SK-N-SH treated with all-trans-retinoic acid at 6 μM for 48 hours (cell line): ENCODE measurements at regions not wholly inside any gene's neighbourhood (a gene's known extent, or its start where the extent isn't known, plus 50 kb on each side); places are given as distances from the start of the nearest gene placed in this dataset.

Source experiments
- ATAC-seq: fragments of 200-7000 bp; cut with Tn5 transposase; 3 replicates; pipeline ENCODE4 v1.9.1; 2020; ENCODE audit warnings: mild to moderate bottlenecking, moderate library complexity
- ARNTL ChIP-seq: fragments of 450-650 bp; formaldehyde crosslinking; IDR thresholded peaks from 2 replicates; pipeline ENCODE4 v1.5.0; 2020; ENCODE audit warnings: low read depth, mild to moderate bottlenecking, moderate library complexity, borderline replicate concordance
- BACH2 ChIP-seq: fragments of 250-450 bp; sonication (Bioruptor Pico); IDR thresholded peaks from 2 replicates; pipeline ENCODE4 v1.9.0; 2021; ENCODE audit warnings: mild to moderate bottlenecking, borderline replicate concordance
- CSDC2 ChIP-seq: fragments of 250-450 bp; sonication (Bioruptor Pico); IDR thresholded peaks from 2 replicates; pipeline ENCODE4 v1.5.0; 2020; ENCODE audit warnings: mild to moderate bottlenecking, moderate library complexity
- CSRNP3 ChIP-seq: fragments of 250-450 bp; sonication (Bioruptor Pico); IDR thresholded peaks from 2 replicates; pipeline ENCODE4 v1.5.1; 2021; ENCODE audit warnings: mild to moderate bottlenecking, moderate library complexity
- ESRRG ChIP-seq: fragments of 250-450 bp; sonication (Bioruptor Pico); IDR thresholded peaks from 2 replicates; pipeline ENCODE4 v1.6.1; 2021; ENCODE audit warnings: mild to moderate bottlenecking
- GLIS3 ChIP-seq: fragments of 250-450 bp; sonication (Bioruptor Pico); IDR thresholded peaks from 2 replicates; pipeline ENCODE4 v1.5.0; 2020; ENCODE audit warnings: mild to moderate bottlenecking, moderate library complexity
- ISL1 ChIP-seq: fragments of 250-450 bp; sonication (Bioruptor Pico); IDR thresholded peaks from 2 replicates; pipeline ENCODE4 v2.1.2; 2022; ENCODE audit warnings: mild to moderate bottlenecking, moderate library complexity
- OSR1 ChIP-seq: fragments of 250-450 bp; sonication (Bioruptor Pico); IDR thresholded peaks from 2 replicates; pipeline ENCODE4 v1.8.0; 2022; ENCODE audit warnings: moderate library complexity, mild to moderate bottlenecking, inconsistent platforms
- PATZ1 ChIP-seq: fragments of 250-450 bp; sonication (Bioruptor Pico); IDR thresholded peaks from 2 replicates; pipeline ENCODE4 v1.8.0; 2020; ENCODE audit warnings: mild to moderate bottlenecking, moderate library complexity, borderline replicate concordance
- POU6F1 ChIP-seq: fragments of 250-450 bp; sonication (Bioruptor Pico); IDR thresholded peaks from 2 replicates; pipeline ENCODE4 v1.8.0; 2021; ENCODE audit warnings: low read depth, mild to moderate bottlenecking, moderate library complexity, borderline replicate concordance
- PPARA ChIP-seq: fragments of 250-450 bp; sonication (Bioruptor Pico); IDR thresholded peaks from 2 replicates; pipeline ENCODE4 v1.5.0; 2020; ENCODE audit warnings: mild to moderate bottlenecking, borderline replicate concordance
- RARB ChIP-seq: fragments of 250-450 bp; sonication (Bioruptor Pico); IDR thresholded peaks from 2 replicates; pipeline ENCODE4 v1.8.0; 2021; ENCODE audit warnings: mild to moderate bottlenecking, moderate library complexity
- SNAI2 ChIP-seq: fragments of 250-450 bp; sonication (Bioruptor Pico); IDR thresholded peaks from 2 replicates; pipeline ENCODE4 v1.5.0; 2020; ENCODE audit warnings: mild to moderate bottlenecking, moderate library complexity
- TCF4 ChIP-seq: fragments of 250-450 bp; sonication (Bioruptor Pico); IDR thresholded peaks from 2 replicates; pipeline ENCODE4 v1.8.0; 2021; ENCODE audit warnings: mild to moderate bottlenecking, moderate library complexity, borderline replicate concordance
- TOX ChIP-seq: fragments of 250-450 bp; sonication (Bioruptor Pico); IDR thresholded peaks from 2 replicates; pipeline ENCODE4 v1.8.0; 2021; ENCODE audit warnings: mild to moderate bottlenecking, moderate library complexity, borderline replicate concordance
- TSHZ2 ChIP-seq: fragments of 250-450 bp; sonication (Bioruptor Pico); IDR thresholded peaks from 2 replicates; pipeline ENCODE4 v1.5.0; 2020; ENCODE audit warnings: mild to moderate bottlenecking, moderate library complexity
- ZC3H10 ChIP-seq: fragments of 250-450 bp; sonication (Bioruptor Pico); IDR thresholded peaks from 2 replicates; pipeline ENCODE4 v1.5.1; 2021; ENCODE audit warnings: mild to moderate bottlenecking, moderate library complexity
- ZFP3 ChIP-seq: fragments of 250-450 bp; sonication (Bioruptor Pico); IDR thresholded peaks from 2 replicates; pipeline ENCODE4 v1.5.0; 2020; ENCODE audit warnings: mild to moderate bottlenecking, moderate library complexity
- ZFP30 ChIP-seq: fragments of 450-650 bp; formaldehyde crosslinking; IDR thresholded peaks from 2 replicates; pipeline ENCODE4 v1.5.0; 2022; ENCODE audit warnings: mild to moderate bottlenecking, moderate library complexity
- ZNF565 ChIP-seq: fragments of 450-650 bp; formaldehyde crosslinking; conservative IDR thresholded peaks from 2 replicates; pipeline ENCODE4 v1.5.0; 2020; ENCODE audit warnings: low read depth, mild to moderate bottlenecking, moderate library complexity
- ZNF70 ChIP-seq: fragments of 450-650 bp; formaldehyde crosslinking; IDR thresholded peaks from 2 replicates; pipeline ENCODE4 v1.5.0; 2020; ENCODE audit warnings: mild to moderate bottlenecking, moderate library complexity
- ZNF8 ChIP-seq: fragments of 450-650 bp; formaldehyde crosslinking; IDR thresholded peaks from 2 replicates; pipeline ENCODE4 v1.5.0; 2020; ENCODE audit warnings: mild to moderate bottlenecking, moderate library complexity
- TF ChIP-seq, protein P1 (sequence below): fragments of 250-450 bp; sonication (Bioruptor Pico); IDR thresholded peaks from 2 replicates; pipeline ENCODE4 v1.5.1; 2020; ENCODE audit warnings: low read depth, mild to moderate bottlenecking, moderate library complexity

GRCh38 chr4:59762344-59762743 lies 1437.8 kb upstream of the ADGRL3 start:
- ATAC-seq: no peak
- no peak for TF ChIP-seq OSR1 (CRISPR knock-in tag)
- no peak for TF ChIP-seq RARB (CRISPR knock-in tag)
- TF ChIP-seq TOX (CRISPR knock-in tag): no peak
- TF ChIP-seq ZFP30 (CRISPR knock-in tag): no peak
- TF ChIP-seq ESRRG: no peak
- TF ChIP-seq BACH2 (CRISPR knock-in tag): no peak
- TF ChIP-seq GLIS3 (CRISPR knock-in tag): no peak
- TF ChIP-seq PPARA (CRISPR knock-in tag): no peak
- no peak for TF ChIP-seq POU6F1 (CRISPR knock-in tag)
- TF ChIP-seq ZC3H10 (CRISPR knock-in tag): no peak
- no peak for TF ChIP-seq CSDC2 (CRISPR knock-in tag)
- TF ChIP-seq ZNF565 (CRISPR knock-in tag): no peak
- no peak for TF ChIP-seq ZNF70 (CRISPR knock-in tag)
- TF ChIP-seq, all 23 proteins: peak for 0

DNA sequence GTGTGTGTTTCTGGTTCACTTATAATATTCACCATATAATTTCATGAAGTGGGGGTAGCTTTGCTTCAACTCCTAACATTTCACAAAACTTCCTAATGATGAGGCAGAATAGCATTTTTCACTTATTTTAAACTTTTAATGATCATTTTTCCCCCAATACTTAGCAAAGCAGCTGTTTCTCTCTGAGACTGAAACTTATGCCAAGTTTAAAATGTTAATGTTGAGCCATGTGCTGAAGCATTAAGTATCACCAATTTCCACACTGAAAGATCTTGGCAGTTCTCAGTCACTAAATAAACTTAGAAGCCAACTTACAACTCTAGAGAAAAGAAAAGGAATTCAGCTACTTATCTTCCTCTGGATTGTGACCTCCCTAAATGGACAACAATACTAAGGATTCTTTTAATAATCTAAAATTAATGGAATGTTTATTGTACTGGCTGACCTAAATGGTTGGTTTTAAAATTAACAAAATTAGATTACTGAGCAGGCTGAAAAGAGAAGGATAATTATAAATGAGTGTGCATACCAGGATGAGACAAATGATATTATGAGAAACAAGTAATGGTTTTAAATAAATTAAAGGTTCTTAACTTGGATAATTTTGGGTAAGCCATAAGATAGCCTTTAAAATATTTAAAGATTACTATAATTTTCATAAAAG lies 1429.4 kb upstream of the ADGRL3 start:
- no peak for ATAC-seq
- TF ChIP-seq TSHZ2 (CRISPR knock-in tag) (0 out of 2 replicates have a peak, but pooled peaks have one; percentile 58), SNAI2 (CRISPR knock-in tag) (0 out of 2 replicates have a peak, but pooled peaks have one; percentile 21), ISL1 (peak; percentile 91), BACH2 (CRISPR knock-in tag) (no peak), ZFP3 (CRISPR knock-in tag) (no peak), GLIS3 (CRISPR knock-in tag) (no peak), ARNTL (CRISPR knock-in tag) (no peak), TCF4 (CRISPR knock-in tag) (no peak), CSDC2 (CRISPR knock-in tag) (no peak), RARB (CRISPR knock-in tag) (no peak), TOX (CRISPR knock-in tag) (no peak), ZFP30 (CRISPR knock-in tag) (no peak), ZNF565 (CRISPR knock-in tag) (no peak), PATZ1 (CRISPR knock-in tag) (no peak), ZNF8 (CRISPR knock-in tag) (no peak), CSRNP3 (CRISPR knock-in tag) (no peak), ESRRG (no peak), POU6F1 (CRISPR knock-in tag) (no peak), ZNF70 (CRISPR knock-in tag) (no peak)
- TF ChIP-seq, protein P1, sequence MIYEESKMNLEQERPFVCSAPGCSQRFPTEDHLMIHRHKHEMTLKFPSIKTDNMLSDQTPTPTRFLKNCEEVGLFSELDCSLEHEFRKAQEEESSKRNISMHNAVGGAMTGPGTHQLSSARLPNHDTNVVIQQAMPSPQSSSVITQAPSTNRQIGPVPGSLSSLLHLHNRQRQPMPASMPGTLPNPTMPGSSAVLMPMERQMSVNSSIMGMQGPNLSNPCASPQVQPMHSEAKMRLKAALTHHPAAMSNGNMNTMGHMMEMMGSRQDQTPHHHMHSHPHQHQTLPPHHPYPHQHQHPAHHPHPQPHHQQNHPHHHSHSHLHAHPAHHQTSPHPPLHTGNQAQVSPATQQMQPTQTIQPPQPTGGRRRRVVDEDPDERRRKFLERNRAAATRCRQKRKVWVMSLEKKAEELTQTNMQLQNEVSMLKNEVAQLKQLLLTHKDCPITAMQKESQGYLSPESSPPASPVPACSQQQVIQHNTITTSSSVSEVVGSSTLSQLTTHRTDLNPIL: 0 out of 2 replicates have a peak, but pooled peaks have one; percentile 33
- TF ChIP-seq, all 23 proteins: peak for 4
